A549 (cell line): ENCODE measurements at regions not wholly inside any gene's neighbourhood (a gene's known extent, or its start where the extent isn't known, plus 50 kb on each side); places are given as distances from the start of the nearest gene placed in this dataset.

Source experiments
- ATAC-seq, 2 experiments: fragments of 200-7000 bp in 1 of 2; fragments of >200 bp in 1 of 2; cut with Nextera tagmentation in 1 of 2; cut with Tn5 transposase in 1 of 2; 3 replicates each; pipeline versions ENCODE4 v1.8.0 to v1.9.1; 2018 to 2020; ENCODE audit warnings: mild to moderate bottlenecking in 1 of 2, moderate library complexity in 1 of 2
- CTCF ChIA-PET: fragments of 300-600 bp; sonication (Branson Sonifier 250); formaldehyde crosslinking; extraction: SDS; loops from one replicate; lab custom pipeline; 2021; ENCODE audit warnings: antibody characterized with exemption, inconsistent platforms; lab: Yijun Ruan, JAX
- POLR2A ChIA-PET: fragments of 350-600 bp; formaldehyde crosslinking; extraction: SDS; loops from one replicate; lab custom pipeline; 2021; ENCODE audit warnings: antibody characterized with exemption, inconsistent platforms; lab: Yijun Ruan, JAX
- DNase-seq, 2 experiments: peaks; one replicate each; pipeline versions ENCODE4 v3.0.0 to v3.0.0-alpha.2; 2011 to 2016; ENCODE audit warnings: low read depth in 1 of 2, low spot score in 1 of 2
- FAIRE-seq: peaks from 2 replicates; lab custom pipeline; 2011; peaks lifted over from hg19 to GRCh38; lab: Jason Lieb, UNC
- H3K27ac ChIP-seq, 2 experiments: fragments of >200 bp; sonication (Bioruptor Twin); formaldehyde crosslinking; 3 replicates each; pipeline ENCODE4 v1.5.1; 2016 to 2017
- H3K4me1 ChIP-seq: fragments of >200 bp; sonication (Bioruptor Twin); formaldehyde crosslinking; 3 replicates; pipeline ENCODE4 v1.6.1; 2016
- H3K4me2 ChIP-seq: fragments of >200 bp; sonication (Bioruptor Twin); formaldehyde crosslinking; 3 replicates; pipeline ENCODE4 v1.6.1; 2016
- H3K4me3 ChIP-seq: fragments of >200 bp; sonication (Bioruptor Twin); formaldehyde crosslinking; 3 replicates; pipeline ENCODE4 v1.5.1; 2016
- H3K9me3 ChIP-seq: fragments of >200 bp; sonication (Bioruptor Twin); formaldehyde crosslinking; 3 replicates; pipeline ENCODE4 v1.6.1; 2016
- CEBPB ChIP-seq, 2 experiments: fragments of >200 bp in 1 of 2; sonication (Bioruptor Twin) in 1 of 2; formaldehyde crosslinking in 1 of 2; IDR thresholded peaks; 2 replicates each; pipeline ENCODE4 v1.6.1; 2012 to 2016
- CHD2 ChIP-seq: fragments of 150-350 bp; IDR thresholded peaks from 2 replicates; pipeline ENCODE4 v1.6.1; 2014; ENCODE audit warnings: low read length; ENCODE audit not compliant: partially characterized antibody
- CTCF ChIP-seq: fragments of >200 bp; sonication (Bioruptor Twin); formaldehyde crosslinking; IDR thresholded peaks from 3 replicates; pipeline ENCODE4 v1.5.1; 2016
- EHF ChIP-seq: fragments of 250-450 bp; sonication (Bioruptor Pico); IDR thresholded peaks from 2 replicates; pipeline ENCODE4 v1.5.0; 2020; ENCODE audit warnings: mild to moderate bottlenecking
- EP300 ChIP-seq, 2 experiments: fragments of >200 bp; sonication (Bioruptor Twin); formaldehyde crosslinking; IDR thresholded peaks; 2 replicates in 1 of 2; 3 replicates in 1 of 2; pipeline ENCODE4 v1.6.1; 2016 to 2017
- FOSL2 ChIP-seq, 2 experiments: fragments of 450-650 bp in 1 of 2; fragments of >200 bp in 1 of 2; sonication (Bioruptor Twin) in 1 of 2; formaldehyde crosslinking; IDR thresholded peaks; 2 replicates each; pipeline versions ENCODE4 v1.5.0 to v1.6.1; 2016 to 2020; ENCODE audit warnings: mild to moderate bottlenecking in 1 of 2, moderate library complexity in 1 of 2
- FOXS1 ChIP-seq: fragments of 250-450 bp; sonication (Bioruptor Pico); IDR thresholded peaks from 2 replicates; pipeline ENCODE4 v1.5.0; 2020; ENCODE audit warnings: mild to moderate bottlenecking, moderate library complexity
- HDAC2 ChIP-seq: fragments of 200-600 bp; sonication (generic); IDR thresholded peaks from 2 replicates; pipeline ENCODE4 v1.6.1; 2016
- HES2 ChIP-seq: fragments of >200 bp; sonication (Bioruptor Twin); formaldehyde crosslinking; IDR thresholded peaks from 2 replicates; pipeline ENCODE4 v1.6.1; 2016
- HEYL ChIP-seq: fragments of 250-450 bp; sonication (Bioruptor Pico); IDR thresholded peaks from 2 replicates; pipeline ENCODE4 v1.8.0; 2021; ENCODE audit warnings: mild to moderate bottlenecking, moderate library complexity
- HOXB13 ChIP-seq: fragments of 250-450 bp; sonication (Bioruptor Pico); IDR thresholded peaks from 2 replicates; pipeline ENCODE4 v1.5.0; 2020; ENCODE audit warnings: low read depth, mild to moderate bottlenecking, moderate library complexity
- HOXB5 ChIP-seq: fragments of 250-450 bp; sonication (Bioruptor Pico); IDR thresholded peaks from 2 replicates; pipeline ENCODE4 v1.5.0; 2020; ENCODE audit warnings: mild to moderate bottlenecking, moderate library complexity
- JUN ChIP-seq, 2 experiments: fragments of >200 bp; sonication (Bioruptor Twin); formaldehyde crosslinking; IDR thresholded peaks; 2 replicates in 1 of 2; 3 replicates in 1 of 2; pipeline ENCODE4 v1.6.1; 2016 to 2017
- KDM1A ChIP-seq: fragments of 200-600 bp; sonication (generic); IDR thresholded peaks from 2 replicates; pipeline ENCODE4 v1.6.1; 2016; ENCODE audit warnings: low read depth, mild to moderate bottlenecking
- MAX ChIP-seq: IDR thresholded peaks from 2 replicates; pipeline ENCODE4 v1.6.1; 2012
- NPAS2 ChIP-seq: fragments of 250-450 bp; sonication (Bioruptor Pico); IDR thresholded peaks from 2 replicates; pipeline ENCODE4 v1.8.0; 2022; ENCODE audit warnings: mild to moderate bottlenecking, moderate library complexity, borderline replicate concordance
- POLR2A ChIP-seq: IDR thresholded peaks from 2 replicates; pipeline ENCODE4 v1.6.1; 2012; ENCODE audit warnings: mild to moderate bottlenecking, low read length
- RARB ChIP-seq: fragments of 250-450 bp; sonication (Bioruptor Pico); IDR thresholded peaks from 2 replicates; pipeline ENCODE4 v1.8.0; 2021; ENCODE audit warnings: mild to moderate bottlenecking, moderate library complexity
- RFX5 ChIP-seq: fragments of 450-650 bp; IDR thresholded peaks from 2 replicates; pipeline ENCODE4 v1.7.1; 2014; ENCODE audit warnings: antibody characterized with exemption, mild to moderate bottlenecking, moderate library complexity
- RNF2 ChIP-seq: fragments of 200-600 bp; sonication (generic); IDR thresholded peaks from 2 replicates; pipeline ENCODE4 v1.6.1; 2016; ENCODE audit warnings: low read depth, mild to moderate bottlenecking, antibody characterized with exemption, moderate library complexity, borderline replicate concordance
- USF2 ChIP-seq: fragments of 450-650 bp; IDR thresholded peaks from 2 replicates; pipeline ENCODE4 v1.6.1; 2014; ENCODE audit warnings: antibody characterized with exemption
- ZFP36 ChIP-seq: fragments of 450-650 bp; IDR thresholded peaks from 2 replicates; pipeline ENCODE4 v1.6.1; 2014; ENCODE audit warnings: borderline replicate concordance; ENCODE audit not compliant: partially characterized antibody
- ZSCAN20 ChIP-seq: fragments of 250-450 bp; sonication (Bioruptor Pico); IDR thresholded peaks from 2 replicates; pipeline ENCODE4 v1.8.0; 2022; ENCODE audit warnings: mild to moderate bottlenecking, moderate library complexity
- WGBS: methylation state at CpG from one replicate; pipeline ENCODE4 v1.1.6; 2017; ENCODE audit errors: missing lambda C conversion rate; 5-methylcytosine and 5-hydroxymethylcytosine counted together

- ChIA-PET CTCF (interaction anchor here (0.8 kb wide), 1 partner anchor 194 kb away, joined by 3 read pairs; no protein-coding TSS in a partner anchor), POLR2A (no interaction called here)
- Histone ChIP-seq H3K9me3 (no peaks in the 10 kb centered on the region), H3K27ac (no peak overlapping the region), H3K4me3 (no peak overlapping the region), H3K4me1 (no peaks in the 10 kb centered on the region), H3K4me2 (no peak overlapping the region)
- DNase-seq (no peak), ATAC-seq (no peak), FAIRE-seq (no peak)
- no peak for TF ChIP-seq JUN (IDR thresholded peaks at IDR 0.05)
- no peak for TF ChIP-seq HOXB5 (CRISPR knock-in tag)
- TF ChIP-seq RNF2: no peak
- TF ChIP-seq MAX: no peak
- no peak for TF ChIP-seq HES2
- TF ChIP-seq FOXS1: no peak
- TF ChIP-seq CTCF: no peak
- TF ChIP-seq USF2: no peak
- no peak for TF ChIP-seq EHF
- TF ChIP-seq ZSCAN20 (CRISPR knock-in tag): no peak
- TF ChIP-seq ZFP36: no peak
- TF ChIP-seq POLR2A: no peak
- no peak for TF ChIP-seq NPAS2 (CRISPR knock-in tag)
- TF ChIP-seq HEYL (CRISPR knock-in tag): no peak
- WGBS: 79% methylated on average over 9 of the region's 9 CpGs
Observed at GRCh38 chr4:53899586-53900270, 164.7 kb downstream of the CHIC2 start.

- CTCF ChIA-PET: interaction anchor here (1.1 to 1.9 kb wide), 3 partner anchors 10 to 338 kb away, joined by 3 to 6 read pairs (median 4); no protein-coding TSS in a partner anchor
- no peak for FAIRE-seq
Observed at GRCh38 chr4:53895137-53895536, 169.3 kb downstream of the CHIC2 start.

GRCh38 chr4:53890461-53890860 lies 173.9 kb downstream of the CHIC2 start:
- FAIRE-seq (no peak), ATAC-seq (no peak), DNase-seq (no peak)
- WGBS: 74% methylated on average over 4 of the region's 4 CpGs
- Histone ChIP-seq H3K4me3 (no peak overlapping the region), H3K4me1 (no peaks in the 10 kb centered on the region), H3K4me2 (no peak overlapping the region), H3K9me3 (no peaks in the 10 kb centered on the region), H3K27ac (no peak overlapping the region)
- ChIA-PET CTCF (no interaction called here), POLR2A (no interaction called here)
- TF ChIP-seq EP300 (IDR thresholded peaks at IDR 0.05) (no peak), FOSL2 (IDR thresholded peaks at IDR 0.05) (no peak), FOSL2 (CRISPR knock-in tag; IDR thresholded peaks at IDR 0.05) (no peak), RFX5 (no peak), KDM1A (no peak), CHD2 (no peak), HDAC2 (no peak), HOXB13 (CRISPR knock-in tag) (no peak)

More at GRCh38 chr4:53895137-53895536, 169.3 kb downstream of the CHIC2 start:
- POLR2A ChIA-PET: no interaction called here
- no peak for TF ChIP-seq RNF2
- no peak for TF ChIP-seq POLR2A
- no peak for TF ChIP-seq RARB (CRISPR knock-in tag)
- TF ChIP-seq CEBPB (IDR thresholded peaks at IDR 0.05): no peak
- no peak for TF ChIP-seq ZFP36
- TF ChIP-seq, all 56 proteins: peak for 0
- H3K27ac ChIP-seq: no peak overlapping the region
- H3K9me3 ChIP-seq: no peaks in the 10 kb centered on the region
- 72% methylated on average over 3 of the region's 3 CpGs for WGBS
- ATAC-seq (no peak), DNase-seq (no peak)
- no peak overlapping the region for H3K4me3 ChIP-seq
- H3K4me1 ChIP-seq: no peaks in the 10 kb centered on the region
- H3K4me2 ChIP-seq: no peak overlapping the region
